H1 (cell line): ENCODE measurements at regions not wholly inside any gene's neighbourhood (a gene's known extent, or its start where the extent isn't known, plus 50 kb on each side); places are given as distances from the start of the nearest gene placed in this dataset.

Experiments
- CTCF ChIA-PET: fragments of 300-600 bp; sonication (Branson Sonifier 250); formaldehyde crosslinking; loops from one replicate; lab custom pipeline; 2021; ENCODE audit not compliant: partially characterized antibody; lab: Charles Lee
- POLR2A ChIA-PET: fragments of 300-600 bp; sonication (Branson Sonifier 250); formaldehyde crosslinking; loops from one replicate; lab custom pipeline; 2021; ENCODE audit warnings: inconsistent platforms; ENCODE audit not compliant: partially characterized antibody; lab: Charles Lee
- DNase-seq, 2 experiments: peaks; one replicate each; pipeline versions ENCODE4 v3.0.0 to v3.0.0-alpha.2; 2010 to 2022; ENCODE audit warnings: low spot score in 2 of 2, low read depth in 1 of 2, mixed read lengths in 1 of 2
- FAIRE-seq: peaks from 2 replicates; lab custom pipeline; 2011; peaks lifted over from hg19 to GRCh38; lab: Jason Lieb, UNC
- H2AFZ ChIP-seq: 2 replicates; pipeline ENCODE4 v1.8.1; 2012; ENCODE audit warnings: low read length, inconsistent platforms
- H2AK5ac ChIP-seq: 2 replicates; pipeline ENCODE4 v1.6.1; 2013; ENCODE audit warnings: low read depth, low read length
- H2BK120ac ChIP-seq: replicated peaks from 2 replicates; pipeline ENCODE3; 2013; ENCODE audit warnings: low read depth, low read length, inconsistent platforms
- H2BK12ac ChIP-seq: 2 replicates; pipeline ENCODE4 v1.6.1; 2013; ENCODE audit warnings: low read depth, low read length
- H2BK15ac ChIP-seq: 2 replicates; pipeline ENCODE4 v1.6.1; 2013; ENCODE audit warnings: low read length
- H2BK20ac ChIP-seq: 2 replicates; pipeline ENCODE4 v1.6.1; 2013; ENCODE audit warnings: low read length
- H2BK5ac ChIP-seq: 2 replicates; pipeline ENCODE4 v1.6.1; 2013; ENCODE audit warnings: low read depth, low read length
- H3K14ac ChIP-seq: 2 replicates; pipeline ENCODE4 v1.6.1; 2013; ENCODE audit warnings: inconsistent platforms; ENCODE audit not compliant: insufficient read length
- H3K18ac ChIP-seq: 2 replicates; pipeline ENCODE4 v1.6.1; 2013; ENCODE audit warnings: low read length; ENCODE audit errors: extremely low read depth
- H3K23ac ChIP-seq: 2 replicates; pipeline ENCODE4 v1.6.1; 2013; ENCODE audit warnings: inconsistent platforms; ENCODE audit not compliant: insufficient read length
- H3K23me2 ChIP-seq: 2 replicates; pipeline ENCODE4 v1.6.1; 2013; ENCODE audit warnings: low read depth, low read length
- H3K27ac ChIP-seq: 2 replicates; pipeline ENCODE4 v1.6.1; 2011; ENCODE audit warnings: low read depth, low read length, inconsistent platforms
- H3K27me3 ChIP-seq, 4 experiments: replicated peaks in 1 of 4; 1 replicate in 1 of 4; 2 replicates in 3 of 4; pipeline versions ENCODE4 v1.6.1 to v1.8.1; 2011 to 2013; ENCODE audit warnings: low read length in 3 of 4, mild to moderate bottlenecking in 3 of 4, inconsistent platforms in 2 of 4, mixed read lengths in 2 of 4, moderate library complexity in 1 of 4; ENCODE audit not compliant: control insufficient read depth in 3 of 4, insufficient read depth in 3 of 4; ENCODE audit errors: extremely low read depth in 1 of 4
- H3K36me3 ChIP-seq, 4 experiments: 2 replicates each; pipeline versions ENCODE4 v1.6.1 to v1.8.1; 2011 to 2013; ENCODE audit warnings: mild to moderate bottlenecking in 4 of 4, low read length in 3 of 4, moderate library complexity in 2 of 4, control low read depth in 1 of 4, inconsistent platforms in 1 of 4; ENCODE audit not compliant: insufficient read depth in 4 of 4, control insufficient read depth in 2 of 4
- H3K4ac ChIP-seq: replicated peaks from 2 replicates; pipeline ENCODE3; 2013; ENCODE audit warnings: low read length, low read depth, mixed read lengths, inconsistent platforms; ENCODE audit not compliant: insufficient read length
- H3K4me1 ChIP-seq, 4 experiments: replicated peaks in 1 of 4; 1 replicate in 1 of 4; 2 replicates in 3 of 4; pipeline versions ENCODE4 v1.6.1 to v1.8.1; 2011 to 2013; ENCODE audit warnings: low read length in 3 of 4, inconsistent platforms in 2 of 4, mixed read lengths in 1 of 4; ENCODE audit not compliant: insufficient read depth in 4 of 4, control insufficient read depth in 3 of 4
- H3K4me2 ChIP-seq, 2 experiments: 2 replicates each; pipeline versions ENCODE4 v1.6.1 to v1.8.1; 2011 to 2013; ENCODE audit warnings: low read depth in 2 of 2, low read length in 2 of 2, control low read depth in 1 of 2, inconsistent platforms in 1 of 2, mild to moderate bottlenecking in 1 of 2; ENCODE audit not compliant: insufficient read depth in 1 of 2
- H3K4me3 ChIP-seq, 4 experiments: fragments of 200-600, 300-600 bp in 1 of 4; sonication (generic), shearing (Covaris generic), sonication (Bioruptor Twin) in 1 of 4; 2 replicates each; pipeline versions ENCODE4 v1.5.1 to v1.8.1; 2011 to 2016; ENCODE audit warnings: low read length in 4 of 4, low read depth in 3 of 4, control low read depth in 2 of 4, inconsistent platforms in 2 of 4, mild to moderate bottlenecking in 2 of 4, mixed read lengths in 1 of 4, moderate library complexity in 1 of 4; ENCODE audit not compliant: insufficient read depth in 2 of 4; ENCODE audit errors: extremely low read depth in 1 of 4
- H3K56ac ChIP-seq: replicated peaks from 2 replicates; pipeline ENCODE3; 2013; ENCODE audit warnings: low read depth, mild to moderate bottlenecking, mixed read lengths, low read length, inconsistent platforms; ENCODE audit not compliant: insufficient read length
- H3K79me1 ChIP-seq: 2 replicates; pipeline ENCODE4 v1.6.1; 2013; ENCODE audit warnings: low read depth, low read length, control low read depth
- H3K79me2 ChIP-seq, 2 experiments: 2 replicates each; pipeline versions ENCODE4 v1.6.1 to v1.8.1; 2012 to 2013; ENCODE audit warnings: low read length in 2 of 2, mild to moderate bottlenecking in 2 of 2, inconsistent platforms in 1 of 2; ENCODE audit not compliant: insufficient read depth in 2 of 2, control insufficient read depth in 1 of 2
- H3K9ac ChIP-seq, 4 experiments: replicated peaks in 1 of 4; 1 replicate in 1 of 4; 2 replicates in 3 of 4; pipeline versions ENCODE4 v1.6.1 to v1.8.1; 2011 to 2013; ENCODE audit warnings: low read depth in 3 of 4, low read length in 3 of 4, control low read depth in 2 of 4, mild to moderate bottlenecking in 2 of 4, moderate library complexity in 2 of 4, inconsistent platforms in 1 of 4; ENCODE audit errors: extremely low read depth in 1 of 4
- H3K9me3 ChIP-seq, 2 experiments: 2 replicates each; pipeline versions ENCODE4 v1.6.1 to v1.8.1; 2012 to 2013; ENCODE audit warnings: mild to moderate bottlenecking in 2 of 2, moderate library complexity in 2 of 2, control low read depth in 1 of 2, inconsistent platforms in 1 of 2, low read depth in 1 of 2, low read length in 1 of 2, mixed read lengths in 1 of 2; ENCODE audit not compliant: insufficient read depth in 2 of 2
- H4K20me1 ChIP-seq, 2 experiments: replicated peaks in 1 of 2; 2 replicates each; pipeline versions ENCODE3 to v1.8.1; 2011 to 2013; ENCODE audit warnings: inconsistent platforms in 2 of 2, low read length in 2 of 2, mild to moderate bottlenecking in 1 of 2; ENCODE audit not compliant: insufficient read depth in 2 of 2, control insufficient read depth in 1 of 2
- H4K5ac ChIP-seq: 2 replicates; pipeline ENCODE4 v1.6.1; 2013; ENCODE audit warnings: low read length, low read depth, mixed read lengths, inconsistent platforms; ENCODE audit not compliant: insufficient read length
- H4K8ac ChIP-seq: 2 replicates; pipeline ENCODE4 v1.8.0; 2013; ENCODE audit warnings: mild to moderate bottlenecking, moderate library complexity, low read length, inconsistent platforms; ENCODE audit not compliant: insufficient read depth; ENCODE audit errors: extremely low read depth
- H4K91ac ChIP-seq: replicated peaks from 2 replicates; pipeline ENCODE3; 2013; ENCODE audit warnings: low read length, mixed read lengths, inconsistent platforms; ENCODE audit not compliant: insufficient read length
- CBX8 ChIP-seq: fragments of 300-800, 300-1000 bp; sonication (generic); IDR thresholded peaks from 2 replicates; pipeline ENCODE4 v1.7.1; 2016; ENCODE audit warnings: low read depth, low read length, borderline replicate concordance
- CHD1 ChIP-seq: IDR thresholded peaks from 2 replicates; pipeline ENCODE4 v1.6.1; 2012; ENCODE audit warnings: low read depth, low read length, improper control_type of control experiment
- CHD2 ChIP-seq: IDR thresholded peaks from 2 replicates; pipeline ENCODE4 v1.6.1; 2012; ENCODE audit warnings: low read length, improper control_type of control experiment
- EGR1 ChIP-seq: IDR thresholded peaks from 2 replicates; pipeline ENCODE4 v1.6.1; 2011; ENCODE audit warnings: low read depth, low read length, borderline replicate concordance
- FOSL1 ChIP-seq: IDR thresholded peaks from 2 replicates; pipeline ENCODE4 v1.6.1; 2011; ENCODE audit warnings: mild to moderate bottlenecking, low read depth, low read length, moderate library complexity; ENCODE audit not compliant: insufficient read depth
- HDAC2 ChIP-seq, 2 experiments: fragments of 300-600 bp in 1 of 2; sonication (generic) in 1 of 2; IDR thresholded peaks; 2 replicates each; pipeline ENCODE4 v1.6.1; 2011 to 2012; ENCODE audit warnings: low read depth in 2 of 2, low read length in 2 of 2, mild to moderate bottlenecking in 2 of 2, moderate library complexity in 2 of 2, borderline replicate concordance in 1 of 2, inconsistent platforms in 1 of 2
- HDAC6 ChIP-seq: IDR thresholded peaks from one replicate; pipeline ENCODE4 v1.7.1; 2012; ENCODE audit warnings: low read depth, mild to moderate bottlenecking, inconsistent platforms, low read length, moderate library complexity
- PHF8 ChIP-seq: fragments of 200-600 bp; sonication (generic); conservative IDR thresholded peaks from 2 replicates; pipeline ENCODE4 v1.7.1; 2012; ENCODE audit warnings: low read depth, mild to moderate bottlenecking, inconsistent platforms, low read length, moderate library complexity
- RXRA ChIP-seq: IDR thresholded peaks from 2 replicates; pipeline ENCODE4 v1.6.1; 2011; ENCODE audit warnings: low read depth, mild to moderate bottlenecking, low read length, moderate library complexity; ENCODE audit not compliant: insufficient read depth
- SAP30 ChIP-seq: fragments of 300-600 bp; sonication (generic); IDR thresholded peaks from 2 replicates; pipeline ENCODE4 v1.7.1; 2012; ENCODE audit warnings: low read length, moderate library complexity, mild to moderate bottlenecking, inconsistent platforms; ENCODE audit not compliant: insufficient read depth, insufficient replicate concordance
- SIN3A ChIP-seq, 2 experiments: IDR thresholded peaks in 1 of 2; conservative IDR thresholded peaks in 1 of 2; 2 replicates each; pipeline ENCODE4 v1.6.1; 2011 to 2012; ENCODE audit warnings: low read length in 2 of 2, improper control_type of control experiment in 1 of 2, low read depth in 1 of 2, mild to moderate bottlenecking in 1 of 2
- SIX5 ChIP-seq: IDR thresholded peaks from 2 replicates; pipeline ENCODE4 v1.6.1; 2011; ENCODE audit warnings: mild to moderate bottlenecking, low read depth, low read length
- SRF ChIP-seq: IDR thresholded peaks from 2 replicates; pipeline ENCODE4 v1.6.1; 2011; ENCODE audit warnings: mild to moderate bottlenecking, low read depth, low read length, moderate library complexity
- TBP ChIP-seq: IDR thresholded peaks from 2 replicates; pipeline ENCODE4 v1.6.1; 2011; ENCODE audit warnings: low read depth, low read length, improper control_type of control experiment
- TEAD4 ChIP-seq: IDR thresholded peaks from 2 replicates; pipeline ENCODE4 v1.6.1; 2012; ENCODE audit warnings: low read depth, low read length, inconsistent platforms, mixed read lengths

- no peak for FAIRE-seq
- H4K8ac ChIP-seq: no peak overlapping the region
- H3K36me3 ChIP-seq: no peaks in the 10 kb centered on the region; a peak in 1 of 8 replicates
- H2AFZ ChIP-seq: no peak overlapping the region
- H3K14ac ChIP-seq: no peak overlapping the region
- no peak for DNase-seq
- ChIA-PET CTCF (no interaction called here), POLR2A (no interaction called here)
- no peaks in the 10 kb centered on the region for H3K23me2 ChIP-seq
- no peaks in the 10 kb centered on the region for H4K20me1 ChIP-seq
- H3K27ac ChIP-seq: no peak overlapping the region
- H3K4me2 ChIP-seq: no peak overlapping the region
- 0 out of 4 replicates have a peak, but pooled peaks cover 0 to 2% of the 10 kb centered on the region in 2 experiments for H3K9me3 ChIP-seq
- no peak overlapping the region for H2BK5ac ChIP-seq
- no peak overlapping the region for H2AK5ac ChIP-seq
- H3K27me3 ChIP-seq: no peaks in the 10 kb centered on the region
- no peaks in the 10 kb centered on the region for H3K79me1 ChIP-seq
- H4K5ac ChIP-seq: no peak overlapping the region
- no peak overlapping the region for H3K9ac ChIP-seq
- no peaks in the 10 kb centered on the region for H3K79me2 ChIP-seq
- H3K4ac ChIP-seq: no peak overlapping the region
- H2BK20ac ChIP-seq: no peak overlapping the region
- no peak overlapping the region for H4K91ac ChIP-seq
- no peak overlapping the region for H3K18ac ChIP-seq
- no peak overlapping the region for H2BK15ac ChIP-seq
- H2BK120ac ChIP-seq: no peak overlapping the region
- H3K23ac ChIP-seq: no peak overlapping the region
- H3K4me3 ChIP-seq: no peak overlapping the region
- H3K56ac ChIP-seq: no peak overlapping the region
- no peaks in the 10 kb centered on the region for H3K4me1 ChIP-seq
- no peak overlapping the region for H2BK12ac ChIP-seq
- TF ChIP-seq CBX8 (no peak), HDAC2 (IDR thresholded peaks at IDR 0.05; ENCODE audit: borderline replicate concordance in 1 of 2, low read depth in 2 of 2, low read length in 2 of 2) (no peak), SIN3A (conservative IDR thresholded peaks at IDR 0.05 in 1 of 2, IDR thresholded peaks at IDR 0.05 in 1 of 2; ENCODE audit: low read depth in 1 of 2, low read length in 2 of 2) (no peak), FOSL1 (no peak), SAP30 (no peak), TBP (no peak), RXRA (no peak), SIX5 (no peak), PHF8 (no peak), EGR1 (no peak), TEAD4 (no peak), HDAC6 (no peak), SRF (no peak), CHD1 (no peak), CHD2 (no peak)
Observed at GRCh38 chr3:148528024-148528423, 169.7 kb upstream of the AGTR1 start.
